Astrocyte (in vitro differentiated cells and primary cell): ENCODE measurements at regions not wholly inside any gene's neighbourhood (a gene's known extent, or its start where the extent isn't known, plus 50 kb on each side); places are given as distances from the start of the nearest gene placed in this dataset.

ENCODE experiments used
- DNase-seq: peaks from one replicate; pipeline ENCODE4 v3.0.0-alpha.2; 2010; ENCODE audit warnings: low read depth
- FAIRE-seq: peaks from 2 replicates; lab custom pipeline; 2011; peaks lifted over from hg19 to GRCh38; lab: Jason Lieb, UNC
- H2AFZ ChIP-seq: 2 replicates; pipeline ENCODE4 v1.6.0; 2012; ENCODE audit warnings: low read depth, low read length, inconsistent platforms
- H3K27ac ChIP-seq: 2 replicates; pipeline ENCODE4 v1.5.1; 2011; ENCODE audit warnings: low read depth, low read length, inconsistent platforms
- H3K27me3 ChIP-seq: 2 replicates; pipeline ENCODE4 v1.6.0; 2011; ENCODE audit warnings: low read length, inconsistent platforms; ENCODE audit not compliant: insufficient read depth
- H3K36me3 ChIP-seq: 2 replicates; pipeline ENCODE4 v1.5.1; 2011; ENCODE audit warnings: low read length, inconsistent platforms; ENCODE audit not compliant: insufficient read depth
- H3K4me1 ChIP-seq: 2 replicates; pipeline ENCODE4 v1.5.1; 2011; ENCODE audit warnings: low read length, inconsistent platforms; ENCODE audit not compliant: insufficient read depth
- H3K4me2 ChIP-seq: 2 replicates; pipeline ENCODE4 v1.6.0; 2012; ENCODE audit warnings: low read length, inconsistent platforms
- H3K4me3 ChIP-seq: 2 replicates; pipeline ENCODE4 v1.5.1; 2011; ENCODE audit warnings: low read depth, mild to moderate bottlenecking, low read length, inconsistent platforms; ENCODE audit not compliant: insufficient read depth
- H3K79me2 ChIP-seq: 2 replicates; pipeline ENCODE4 v1.6.0; 2012; ENCODE audit warnings: mild to moderate bottlenecking, low read length, inconsistent platforms; ENCODE audit not compliant: insufficient read depth
- H3K9ac ChIP-seq: 2 replicates; pipeline ENCODE4 v1.6.0; 2012; ENCODE audit warnings: mild to moderate bottlenecking, low read length, inconsistent platforms
- H3K9me3 ChIP-seq: 2 replicates; pipeline ENCODE4 v1.5.1; 2012; ENCODE audit warnings: low read depth, mild to moderate bottlenecking, low read length, inconsistent platforms; ENCODE audit not compliant: insufficient read depth
- H4K20me1 ChIP-seq: 2 replicates; pipeline ENCODE4 v1.6.0; 2012; ENCODE audit warnings: low read length, inconsistent platforms; ENCODE audit not compliant: insufficient read depth
- H3K27ac Mint-ChIP-seq: one replicate; pipeline ENCODE4 v1.8.0; 2021; ENCODE audit warnings: mild to moderate bottlenecking, mixed read lengths; ENCODE audit not compliant: unreplicated experiment
- H3K27me3 Mint-ChIP-seq: one replicate; pipeline ENCODE4 v1.8.0; 2021; ENCODE audit warnings: low read depth, mixed read lengths; ENCODE audit not compliant: unreplicated experiment
- H3K36me3 Mint-ChIP-seq: one replicate; pipeline ENCODE4 v1.8.0; 2021; ENCODE audit warnings: low read depth, mixed read lengths; ENCODE audit not compliant: unreplicated experiment
- H3K4me1 Mint-ChIP-seq: one replicate; pipeline ENCODE4 v1.8.0; 2021; ENCODE audit warnings: low read depth, mixed read lengths; ENCODE audit not compliant: unreplicated experiment
- H3K4me3 Mint-ChIP-seq: one replicate; pipeline ENCODE4 v1.8.0; 2021; ENCODE audit warnings: mild to moderate bottlenecking, moderate library complexity, mixed read lengths; ENCODE audit not compliant: unreplicated experiment
- H3K9me3 Mint-ChIP-seq: one replicate; pipeline ENCODE4 v1.8.0; 2021; ENCODE audit warnings: mild to moderate bottlenecking, mixed read lengths; ENCODE audit not compliant: unreplicated experiment
- CTCF ChIP-seq: IDR thresholded peaks from 2 replicates; pipeline ENCODE4 v1.5.1; 2011; ENCODE audit warnings: low read depth, mild to moderate bottlenecking, inconsistent platforms, low read length, moderate library complexity; ENCODE audit not compliant: insufficient read depth
- EZH2 ChIP-seq: IDR thresholded peaks from 2 replicates; pipeline ENCODE4 v1.6.1; 2012; ENCODE audit warnings: mild to moderate bottlenecking, low read length, inconsistent platforms; ENCODE audit not compliant: insufficient read depth

- H3K9me3 ChIP-seq, result no peaks in the 10 kb centered on the region
- Mint-ChIP-seq H3K9me3 (peaks cover 6% of the 10 kb centered on the region), H3K4me1 (no peaks in the 10 kb centered on the region)
These were observed 76.2 kb upstream of the ZFHX3 start for GRCh38 chr16:73124097-73124652.

GRCh38 chr16:73122604-73123391, 74.9 kb upstream of the ZFHX3 start:
- H3K9ac ChIP-seq, result no peak overlapping the region
- no peak overlapping the region for H3K27ac ChIP-seq
- H3K36me3 ChIP-seq, result no peaks in the 10 kb centered on the region
- no peaks in the 10 kb centered on the region for H3K79me2 ChIP-seq
- H3K4me1 ChIP-seq, result no peaks in the 10 kb centered on the region
- FAIRE-seq (no peak), DNase-seq (no peak)
- H3K9me3 ChIP-seq, result no peaks in the 10 kb centered on the region
- no peaks in the 10 kb centered on the region for H4K20me1 ChIP-seq
- Mint-ChIP-seq H3K27me3 (peaks cover 7% of the 10 kb centered on the region), H3K9me3 (peaks cover 3% of the 10 kb centered on the region), H3K27ac (no peak overlapping the region), H3K4me1 (no peaks in the 10 kb centered on the region), H3K36me3 (no peaks in the 10 kb centered on the region), H3K4me3 (no peak overlapping the region)
- TF ChIP-seq EZH2, result no peak
- no peak for TF ChIP-seq CTCF
- no peak overlapping the region for H2AFZ ChIP-seq
- no peak overlapping the region for H3K4me2 ChIP-seq
- no peak overlapping the region for H3K4me3 ChIP-seq
- no peaks in the 10 kb centered on the region for H3K27me3 ChIP-seq

More at GRCh38 chr16:73124097-73124652, 76.2 kb upstream of the ZFHX3 start:
- no peak overlapping the region for H3K4me3 Mint-ChIP-seq
- FAIRE-seq (no peak), DNase-seq (no peak)
- no peak overlapping the region for H3K27ac Mint-ChIP-seq
- Histone ChIP-seq H3K27ac (no peak overlapping the region), H3K4me2 (no peak overlapping the region), H3K27me3 (no peaks in the 10 kb centered on the region), H3K4me1 (no peaks in the 10 kb centered on the region), H2AFZ (no peak overlapping the region), H3K4me3 (no peak overlapping the region), H3K79me2 (no peaks in the 10 kb centered on the region), H4K20me1 (no peaks in the 10 kb centered on the region), H3K9ac (no peak overlapping the region), H3K36me3 (no peaks in the 10 kb centered on the region)
- TF ChIP-seq EZH2 (no peak), CTCF (no peak)
- H3K27me3 Mint-ChIP-seq, result peaks cover 7% of the 10 kb centered on the region
- H3K36me3 Mint-ChIP-seq, result no peaks in the 10 kb centered on the region

- Mint-ChIP-seq H3K9me3 (no peaks in the 10 kb centered on the region), H3K27ac (no peak overlapping the region), H3K36me3 (no peaks in the 10 kb centered on the region), H3K4me1 (no peaks in the 10 kb centered on the region), H3K4me3 (no peak overlapping the region), H3K27me3 (peaks cover 3% of the 10 kb centered on the region)
- no peak for DNase-seq
- H3K4me1 ChIP-seq, result no peaks in the 10 kb centered on the region
- no peaks in the 10 kb centered on the region for H3K9me3 ChIP-seq
- FAIRE-seq, result no peak
- no peak overlapping the region for H3K4me2 ChIP-seq
- no peak overlapping the region for H3K4me3 ChIP-seq
- no peaks in the 10 kb centered on the region for H3K36me3 ChIP-seq
- no peak overlapping the region for H3K27ac ChIP-seq
- H2AFZ ChIP-seq, result no peak overlapping the region
- H3K79me2 ChIP-seq, result no peaks in the 10 kb centered on the region
- H3K27me3 ChIP-seq, result no peaks in the 10 kb centered on the region
- H4K20me1 ChIP-seq, result no peaks in the 10 kb centered on the region
- TF ChIP-seq CTCF (no peak), EZH2 (no peak)
- no peak overlapping the region for H3K9ac ChIP-seq
These were observed 68.6 kb upstream of the ZFHX3 start for GRCh38 chr16:73116576-73116975.
